ENCODE measurements at regions not wholly inside any gene's neighbourhood (a gene's known extent, or its start where the extent isn't known, plus 50 kb on each side); places are given as distances from the start of the nearest gene placed in this dataset.

- H3K4me3 ChIP-seq (ENCODE audit: low read depth in 2 of 2, low read length in 1 of 2), result no peak overlapping the region
- no peaks in the 10 kb centered on the region for H3K9me2 ChIP-seq
- H3K36me3 ChIP-seq (replicated peaks in 1 of 2; ENCODE audit: control insufficient read depth in 1 of 2, insufficient read depth in 2 of 2, low read length in 1 of 2), result no peaks in the 10 kb centered on the region
- CTCF ChIA-PET, result interaction anchor here (0.5 kb wide), 1 partner anchor 391 kb away, joined by 3 read pairs; no protein-coding TSS in a partner anchor
- no peaks in the 10 kb centered on the region for H4K20me1 ChIP-seq (ENCODE audit: insufficient read depth)
- TF ChIP-seq POLR2AphosphoS5 (IDR thresholded peaks at IDR 0.05; ENCODE audit: low read depth, low read length), result no peak
- no peak for TF ChIP-seq ELF1 (IDR thresholded peaks at IDR 0.05)
- no peak for TF ChIP-seq USF2 (IDR thresholded peaks at IDR 0.05; ENCODE audit: borderline replicate concordance, low read depth, low read length)
- TF ChIP-seq ZBTB33 (IDR thresholded peaks at IDR 0.05; ENCODE audit: borderline replicate concordance, low read depth), result no peak
- no peak for TF ChIP-seq NFIC (IDR thresholded peaks at IDR 0.05; ENCODE audit: borderline replicate concordance)
- no peak for TF ChIP-seq SMC3 (IDR thresholded peaks at IDR 0.05; ENCODE audit: low read depth, low read length)
- no peak for TF ChIP-seq EP300 (IDR thresholded peaks at IDR 0.05; ENCODE audit: borderline replicate concordance in 1 of 2, low read depth in 1 of 2, low read length in 1 of 2)
- TF ChIP-seq JUND (IDR thresholded peaks at IDR 0.05), result no peak
- TF ChIP-seq RCOR1 (IDR thresholded peaks at IDR 0.05; ENCODE audit: low read length), result no peak
- TF ChIP-seq FOXM1 (IDR thresholded peaks at IDR 0.05; ENCODE audit: low read depth), result no peak
- no peak for TF ChIP-seq GATA2 (CRISPR knock-in tag; IDR thresholded peaks at IDR 0.05)
- no peak for TF ChIP-seq NRF1 (IDR thresholded peaks at IDR 0.05; ENCODE audit: low read depth, low read length)
- TF ChIP-seq FOXJ3 (CRISPR knock-in tag; IDR thresholded peaks at IDR 0.05), result no peak
- no peak for TF ChIP-seq USF1 (IDR thresholded peaks at IDR 0.05; ENCODE audit: borderline replicate concordance, low read depth)
- no peak for TF ChIP-seq CHD2 (IDR thresholded peaks at IDR 0.05; ENCODE audit: low read length, partially characterized antibody)
- TF ChIP-seq TEAD4 (IDR thresholded peaks at IDR 0.05; ENCODE audit: borderline replicate concordance, insufficient read depth), result no peak
- TF ChIP-seq IRF3 (IDR thresholded peaks at IDR 0.05; ENCODE audit: low read depth, low read length), result no peak
- TF ChIP-seq MEF2A (IDR thresholded peaks at IDR 0.05; ENCODE audit: borderline replicate concordance, low read depth), result no peak
- no peak for TF ChIP-seq EZH2phosphoT487 (IDR thresholded peaks at IDR 0.05; ENCODE audit: borderline replicate concordance, low read depth)
- no peak for TF ChIP-seq REST (IDR thresholded peaks at IDR 0.05; ENCODE audit: low read depth, low read length)
- POLR2A ChIA-PET, result no interaction called here
- H2AFZ ChIP-seq (ENCODE audit: low read depth), result peak overlapping the region; percentile 15; the same call in 1 of the 2 replicates
- H3K4me1 ChIP-seq (ENCODE audit: control insufficient read depth in 1 of 2, insufficient read depth in 2 of 2, low read depth in 1 of 2, low read length in 1 of 2), result peaks cover 13 to 14% of the 10 kb centered on the region in 2 experiments; a peak in 3 of 4 replicates
- DNase-seq, result no peak
- no peak overlapping the region for H3K9ac ChIP-seq
- H3K79me2 ChIP-seq (ENCODE audit: insufficient read depth), result no peaks in the 10 kb centered on the region
- no peaks in the 10 kb centered on the region for H3K9me3 ChIP-seq
- no peak overlapping the region for H3K27ac ChIP-seq (ENCODE audit: low read depth in 2 of 2, low read length in 1 of 2)
- H3F3A ChIP-seq (replicated peaks; ENCODE audit: insufficient read depth), result no peaks in the 10 kb centered on the region
- 86% methylated on average over 3 of the region's 3 CpGs for WGBS (ENCODE audit: low lambda C conversion rate)
- no peak overlapping the region for H3K4me2 ChIP-seq
- no peaks in the 10 kb centered on the region for H3K27me3 ChIP-seq (ENCODE audit: insufficient read depth)
Observed at GRCh38 chr11:109109150-109109549, 312.8 kb upstream of the C11orf87 start.

Data from SK-N-SH (cell line).